Panc1 (cell line): ENCODE measurements at regions not wholly inside any gene's neighbourhood (a gene's known extent, or its start where the extent isn't known, plus 50 kb on each side); places are given as distances from the start of the nearest gene placed in this dataset.

Source experiments
- CTCF ChIP-seq: fragments of 450-650 bp; IDR thresholded peaks from 2 replicates; pipeline ENCODE4 v1.5.1; 2017; ENCODE audit warnings: mild to moderate bottlenecking
- POLR2AphosphoS5 ChIP-seq: IDR thresholded peaks from 2 replicates; pipeline ENCODE4 v1.6.1; 2012; ENCODE audit warnings: mild to moderate bottlenecking, low read depth, low read length, moderate library complexity
- REST ChIP-seq, 2 experiments: IDR thresholded peaks; 2 replicates each; pipeline ENCODE4 v1.6.1; 2011 to 2012; ENCODE audit warnings: low read depth in 2 of 2, control low read depth in 1 of 2, low read length in 1 of 2, mild to moderate bottlenecking in 1 of 2, moderate library complexity in 1 of 2; ENCODE audit not compliant: insufficient read depth in 1 of 2
- SIN3A ChIP-seq: IDR thresholded peaks from 2 replicates; pipeline ENCODE4 v1.6.1; 2012; ENCODE audit warnings: low read depth, mild to moderate bottlenecking, low read length, moderate library complexity, borderline replicate concordance; ENCODE audit not compliant: insufficient read depth

GRCh38 chr1:195466639-195467038 is 1141.6 kb downstream of the KCNT2 start:
- TF ChIP-seq CTCF, result no peak
- no peak for TF ChIP-seq POLR2AphosphoS5
- no peak for TF ChIP-seq SIN3A
- TF ChIP-seq REST (IDR thresholded peaks at IDR 0.05; ENCODE audit: insufficient read depth in 1 of 2, low read depth in 2 of 2, low read length in 1 of 2), result no peak
